BE2C (cell line): ENCODE measurements at regions not wholly inside any gene's neighbourhood (a gene's known extent, or its start where the extent isn't known, plus 50 kb on each side); places are given as distances from the start of the nearest gene placed in this dataset.

ENCODE experiments used
- DNase-seq: peaks from one replicate; pipeline ENCODE4 v3.0.0-alpha.2; 2020
- H3K27me3 ChIP-seq: fragments of 250-450 bp; sonication (Bioruptor Pico); 2 replicates; pipeline ENCODE4 v1.5.1; 2020; ENCODE audit warnings: mild to moderate bottlenecking
- H3K36me3 ChIP-seq: fragments of 250-450 bp; sonication (Bioruptor Pico); 2 replicates; pipeline ENCODE4 v1.5.1; 2020; ENCODE audit warnings: mild to moderate bottlenecking
- H3K4me1 ChIP-seq: fragments of 250-450 bp; sonication (Bioruptor Pico); 2 replicates; pipeline ENCODE4 v1.5.1; 2020
- H3K4me3 ChIP-seq: 2 replicates; pipeline ENCODE4 v1.5.1; 2011; ENCODE audit warnings: low read depth, low read length
- H3K9me3 ChIP-seq: fragments of 250-450 bp; sonication (Bioruptor Pico); 2 replicates; pipeline ENCODE4 v1.5.1; 2020
- CTCF ChIP-seq: IDR thresholded peaks from 2 replicates; pipeline ENCODE4 v1.5.1; 2012; ENCODE audit warnings: mild to moderate bottlenecking, low read depth, low read length

- no peak for DNase-seq
- no peak for TF ChIP-seq CTCF
- H3K27me3 ChIP-seq = no peaks in the 10 kb centered on the region
- no peak overlapping the region for H3K4me3 ChIP-seq
- H3K9me3 ChIP-seq = no peaks in the 10 kb centered on the region
- no peaks in the 10 kb centered on the region for H3K4me1 ChIP-seq
- H3K36me3 ChIP-seq = no peaks in the 10 kb centered on the region
Measured at GRCh38 chr12:130216031-130216430, 53.8 kb downstream of the FZD10 start.

GRCh38 chr12:130218682-130219081 lies 56.4 kb downstream of the FZD10 start:
- DNase-seq = no peak
- H3K27me3 ChIP-seq = no peaks in the 10 kb centered on the region
- no peaks in the 10 kb centered on the region for H3K4me1 ChIP-seq
- no peak for TF ChIP-seq CTCF
- H3K36me3 ChIP-seq = no peaks in the 10 kb centered on the region
- no peaks in the 10 kb centered on the region for H3K9me3 ChIP-seq
- no peak overlapping the region for H3K4me3 ChIP-seq

GRCh38 chr12:130219929-130220705 lies 57.9 kb downstream of the FZD10 start:
- Histone ChIP-seq H3K4me1 (no peaks in the 10 kb centered on the region), H3K4me3 (no peak overlapping the region), H3K36me3 (no peaks in the 10 kb centered on the region), H3K9me3 (no peaks in the 10 kb centered on the region), H3K27me3 (no peaks in the 10 kb centered on the region)
- DNase-seq = no peak
- no peak for TF ChIP-seq CTCF

GRCh38 chr12:130220706-130221100 lies 58.4 kb downstream of the FZD10 start:
- no peaks in the 10 kb centered on the region for H3K27me3 ChIP-seq
- DNase-seq = no peak
- no peak for TF ChIP-seq CTCF
- no peaks in the 10 kb centered on the region for H3K9me3 ChIP-seq
- no peaks in the 10 kb centered on the region for H3K4me1 ChIP-seq
- no peak overlapping the region for H3K4me3 ChIP-seq
- H3K36me3 ChIP-seq = no peaks in the 10 kb centered on the region

GRCh38 chr12:130222519-130223218 lies 60.4 kb downstream of the FZD10 start:
- no peaks in the 10 kb centered on the region for H3K4me1 ChIP-seq
- H3K4me3 ChIP-seq = no peak overlapping the region
- no peaks in the 10 kb centered on the region for H3K36me3 ChIP-seq
- TF ChIP-seq CTCF = no peak
- H3K9me3 ChIP-seq = no peaks in the 10 kb centered on the region
- H3K27me3 ChIP-seq = no peaks in the 10 kb centered on the region
- no peak for DNase-seq

GRCh38 chr12:130223767-130224244 lies 61.5 kb downstream of the FZD10 start:
- Histone ChIP-seq H3K9me3 (no peaks in the 10 kb centered on the region), H3K36me3 (no peaks in the 10 kb centered on the region), H3K4me3 (no peak overlapping the region), H3K27me3 (no peaks in the 10 kb centered on the region), H3K4me1 (no peaks in the 10 kb centered on the region)
- no peak for DNase-seq
- TF ChIP-seq CTCF = no peak
